HG02623 (cell line): ENCODE measurements at regions not wholly inside any gene's neighbourhood (a gene's known extent, or its start where the extent isn't known, plus 50 kb on each side); places are given as distances from the start of the nearest gene placed in this dataset.

Source experiments
- ATAC-seq: cut with Tn5 transposase; IDR thresholded peaks from one replicate; pipeline ENCODE4 v1.9.1; 2021; ENCODE audit warnings: moderate library complexity; ENCODE audit not compliant: unreplicated experiment

DNA sequence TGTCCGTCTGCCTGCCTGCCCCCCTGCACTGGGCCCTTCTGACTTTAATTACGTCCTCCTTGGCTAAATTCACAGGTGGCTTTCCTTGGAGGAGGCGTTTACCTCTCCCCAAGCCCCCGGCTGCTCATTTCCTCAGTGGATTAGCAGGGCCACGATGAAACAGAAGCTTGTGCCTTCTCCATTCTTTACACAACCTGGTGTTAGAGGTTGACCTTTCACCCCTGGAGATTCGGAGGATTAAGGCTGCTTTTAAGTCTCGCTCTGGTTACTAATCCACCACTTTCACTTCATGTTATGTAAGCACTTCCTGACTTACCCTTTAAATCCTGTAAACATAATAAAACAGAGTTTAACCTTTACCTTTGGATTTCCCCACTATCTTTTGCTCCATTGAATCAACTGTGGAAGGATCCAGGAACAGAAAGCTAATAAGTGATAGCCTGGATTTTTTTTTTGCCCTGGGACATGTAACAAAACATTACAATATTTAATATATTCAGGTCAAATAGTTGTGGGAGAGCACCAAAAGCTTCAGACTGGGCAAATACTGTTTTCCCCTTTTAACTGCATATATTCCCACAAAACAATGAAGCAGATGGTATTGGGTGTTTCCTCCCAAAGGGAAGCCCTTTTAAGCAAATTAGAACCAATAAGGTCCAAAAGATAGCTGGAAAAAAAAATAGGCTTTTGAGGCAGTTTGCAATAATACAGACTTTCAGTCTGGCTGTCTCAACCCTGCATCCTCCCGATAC lies 370.2 kb downstream of the EN1 start:
- no peak for ATAC-seq

DNA sequence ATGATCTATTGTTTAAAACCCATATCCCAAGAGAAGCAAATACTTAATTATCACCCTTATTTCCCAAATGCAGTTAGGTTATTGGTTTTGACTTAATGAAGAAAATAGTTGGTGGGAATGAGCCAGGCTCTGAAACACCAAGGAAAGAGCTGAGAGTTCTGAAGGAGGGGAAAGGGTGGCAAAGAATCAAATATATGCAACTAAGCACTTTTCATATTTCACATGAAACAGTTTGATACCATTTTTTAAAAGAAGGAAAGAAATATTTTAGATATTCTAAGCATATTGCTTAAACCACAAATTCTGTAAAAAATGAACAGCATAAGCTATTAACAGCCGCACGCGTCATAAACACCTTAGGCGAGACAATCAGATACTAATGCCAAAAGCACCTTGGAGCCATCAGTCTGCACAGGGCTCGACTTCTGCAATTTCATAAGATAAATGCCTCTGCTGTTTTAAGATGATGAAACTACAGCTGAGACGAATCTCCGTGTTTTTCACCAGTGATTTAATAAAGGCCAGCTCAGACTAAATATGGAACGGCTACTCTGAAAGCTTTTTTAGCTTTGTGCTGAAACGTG lies 371.7 kb downstream of the EN1 start:
- no peak for ATAC-seq

DNA sequence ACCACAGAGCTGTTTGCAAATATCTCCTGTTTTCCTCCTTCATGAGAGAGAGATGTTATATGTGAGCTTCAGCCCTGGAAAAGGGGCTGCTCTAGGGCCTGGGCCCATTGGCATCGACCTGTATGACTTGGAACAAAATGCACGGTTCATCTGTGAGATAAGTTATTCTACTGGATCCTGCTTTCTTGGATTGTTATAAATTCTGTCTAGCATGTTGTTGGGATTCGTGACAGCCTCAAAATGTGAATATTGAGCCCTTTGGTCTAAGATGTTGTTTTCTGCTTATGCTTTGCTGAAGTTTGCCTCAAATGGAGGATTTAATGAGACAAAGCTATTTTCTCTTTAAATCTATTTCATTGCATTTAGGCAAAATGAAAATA lies 372.9 kb downstream of the EN1 start:
- ATAC-seq = no peak

DNA sequence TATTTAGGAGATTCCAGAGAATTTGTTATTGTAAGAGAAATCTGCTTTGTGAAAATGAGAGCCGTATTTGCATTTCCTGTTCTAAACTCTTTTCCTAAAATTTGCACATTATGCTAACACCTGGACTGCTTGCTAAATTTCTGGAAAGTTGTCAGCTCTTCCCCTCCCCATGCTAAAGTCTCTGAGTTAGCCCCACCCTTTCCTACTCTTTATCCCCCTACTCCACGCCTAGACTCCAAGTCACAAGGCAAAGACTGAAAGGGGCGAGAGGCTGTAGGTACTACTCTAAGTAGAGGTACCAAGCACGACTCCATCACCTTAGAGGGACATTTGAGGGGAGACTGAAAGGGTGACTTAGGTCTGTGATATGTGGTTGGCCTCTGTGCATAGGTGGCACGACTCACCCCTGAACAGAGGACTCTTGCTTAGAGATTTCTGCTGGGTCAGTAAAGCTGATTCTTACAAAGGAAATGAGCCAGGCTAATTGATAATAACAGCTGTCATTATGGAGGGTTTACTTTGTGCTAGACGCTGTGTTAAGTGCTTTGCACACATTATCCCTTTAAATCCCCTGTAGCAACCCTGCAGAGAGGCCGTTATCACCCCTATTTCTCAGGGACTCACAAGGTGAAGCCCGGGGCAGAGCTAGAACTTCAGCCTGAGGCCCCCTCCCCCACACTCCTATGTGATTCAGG lies 373.5 kb downstream of the EN1 start:
- no peak for ATAC-seq

DNA sequence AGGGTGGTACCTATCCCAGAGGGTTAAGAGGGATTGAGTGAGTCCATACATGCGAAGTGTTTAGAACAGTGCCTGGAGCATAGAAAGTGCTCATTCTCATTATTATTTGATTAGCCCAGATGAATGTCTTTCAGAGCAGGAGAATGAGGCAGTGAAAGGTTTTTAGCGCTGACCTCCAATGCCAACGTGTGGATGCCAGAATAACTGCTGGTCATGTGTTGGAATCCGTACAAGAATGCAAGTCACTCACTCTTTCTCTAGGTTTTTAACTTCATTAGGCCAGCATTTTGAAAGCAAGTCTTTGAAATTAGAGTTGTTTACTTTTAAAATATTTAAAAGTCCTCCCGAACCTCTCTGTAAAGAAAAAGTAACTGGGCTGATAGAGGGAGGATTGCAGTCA lies 374.2 kb downstream of the EN1 start:
- ATAC-seq = no peak

DNA sequence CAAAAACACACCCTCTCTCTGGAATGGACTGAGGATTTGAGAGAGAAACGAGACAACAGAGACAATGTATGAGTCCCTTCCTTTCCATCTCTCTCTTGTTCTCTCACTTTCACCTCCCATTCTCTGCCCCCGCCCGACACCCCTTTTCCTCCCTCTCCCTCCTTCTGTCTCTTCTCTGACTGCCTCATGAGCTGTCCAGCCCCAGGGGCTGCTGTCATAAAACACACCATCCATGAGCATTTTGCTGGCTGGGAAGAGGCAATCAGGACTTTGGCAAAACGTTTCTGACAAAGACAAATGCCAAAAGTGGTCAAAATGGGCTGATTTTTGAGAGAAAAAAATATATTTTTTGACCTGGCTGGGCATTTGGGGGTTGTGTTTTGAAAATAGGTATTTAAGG lies 377.2 kb downstream of the EN1 start:
- ATAC-seq = no peak

DNA sequence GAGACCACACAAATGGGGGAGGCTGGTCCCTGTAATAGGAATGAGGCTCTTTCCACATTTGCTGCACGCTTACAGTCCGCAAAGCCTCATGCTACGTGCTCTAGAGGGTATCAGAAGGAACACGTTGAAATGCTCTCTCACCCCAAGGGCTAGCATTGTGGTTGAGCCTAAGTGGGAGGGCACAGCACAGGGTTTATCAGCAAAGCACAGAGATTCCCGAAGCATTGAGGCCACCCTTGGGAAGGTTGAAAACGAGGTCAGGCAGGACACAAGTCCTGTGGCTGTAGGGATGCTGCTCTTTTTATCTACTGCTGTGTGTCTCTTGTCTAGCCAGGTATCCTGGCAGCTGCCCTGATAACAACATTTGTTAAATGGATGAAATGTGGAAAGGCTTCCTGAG lies 378.3 kb downstream of the EN1 start:
- no peak for ATAC-seq

DNA sequence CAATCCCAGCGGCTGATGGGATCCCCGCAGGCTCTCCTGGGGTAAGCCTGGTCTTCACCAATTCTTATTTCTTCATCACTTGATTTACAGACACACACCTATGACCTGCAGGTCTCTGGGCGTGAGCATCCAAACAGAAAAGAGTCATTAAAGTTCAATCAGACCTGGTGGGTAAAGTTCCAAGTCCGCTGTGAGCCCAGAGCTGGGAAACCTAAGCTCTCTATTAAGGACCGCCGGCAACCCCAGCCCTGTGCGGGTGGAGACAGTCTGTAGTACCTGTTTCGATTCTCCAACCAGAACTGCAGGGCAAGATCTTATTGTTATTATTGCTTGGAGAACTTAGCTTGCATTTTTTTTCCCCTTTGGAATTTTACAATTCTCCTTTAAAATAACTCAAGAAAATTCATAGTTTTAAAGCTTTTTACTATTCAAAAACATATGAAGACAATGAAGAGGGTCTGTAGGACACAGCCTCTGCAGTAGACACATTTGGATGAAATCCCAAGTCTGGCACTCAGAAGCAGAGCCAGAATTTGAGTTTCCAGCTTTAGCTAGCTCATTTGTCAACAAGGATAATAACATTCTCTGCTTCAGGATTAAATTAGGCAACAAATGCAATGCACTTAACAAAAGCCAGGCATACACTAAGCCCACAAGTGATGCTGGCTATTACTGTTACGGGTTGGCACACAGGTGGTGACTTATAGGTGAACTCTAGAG lies 376.4 kb downstream of the INSIG2 start:
- no peak for ATAC-seq

DNA sequence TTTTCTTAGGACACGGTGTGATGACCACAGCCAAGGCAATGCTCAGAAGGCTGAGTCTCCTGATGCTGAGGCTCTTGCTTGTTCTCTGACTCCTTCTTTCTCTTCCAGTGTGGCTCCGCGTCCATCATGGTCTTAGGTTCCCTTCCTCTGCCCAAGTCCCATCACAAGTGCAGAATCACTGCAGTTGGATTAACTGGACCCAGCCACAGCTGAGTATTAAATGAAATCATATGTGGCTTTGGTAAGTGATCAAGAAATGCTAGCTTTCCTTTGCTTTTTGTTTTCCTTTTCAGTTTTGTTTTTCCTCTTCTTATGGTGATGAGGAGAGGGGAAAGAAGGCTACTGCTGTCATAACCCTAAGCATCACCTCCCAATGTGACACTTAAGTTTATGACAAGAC lies 375.8 kb downstream of the INSIG2 start:
- no peak for ATAC-seq

DNA sequence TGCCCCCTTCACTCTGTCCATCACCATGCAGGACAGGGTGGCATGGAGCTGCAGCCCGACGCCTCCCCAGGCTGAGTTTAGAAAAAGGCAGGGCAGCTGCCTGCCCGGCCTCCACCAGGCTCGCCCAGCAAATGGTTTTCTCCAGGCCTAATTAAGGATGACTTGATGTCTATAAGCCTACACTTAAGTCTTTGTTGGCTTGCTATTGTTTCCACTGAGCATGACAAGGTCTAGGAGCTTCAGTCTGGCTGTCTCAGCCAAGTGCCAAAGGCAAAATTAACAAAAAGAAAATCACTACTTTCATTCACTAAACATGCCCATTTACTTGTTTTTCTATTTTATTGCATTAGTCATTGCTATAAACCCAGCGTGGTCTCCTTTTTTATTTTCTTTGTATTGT lies 372.2 kb downstream of the INSIG2 start:
- no peak for ATAC-seq

DNA sequence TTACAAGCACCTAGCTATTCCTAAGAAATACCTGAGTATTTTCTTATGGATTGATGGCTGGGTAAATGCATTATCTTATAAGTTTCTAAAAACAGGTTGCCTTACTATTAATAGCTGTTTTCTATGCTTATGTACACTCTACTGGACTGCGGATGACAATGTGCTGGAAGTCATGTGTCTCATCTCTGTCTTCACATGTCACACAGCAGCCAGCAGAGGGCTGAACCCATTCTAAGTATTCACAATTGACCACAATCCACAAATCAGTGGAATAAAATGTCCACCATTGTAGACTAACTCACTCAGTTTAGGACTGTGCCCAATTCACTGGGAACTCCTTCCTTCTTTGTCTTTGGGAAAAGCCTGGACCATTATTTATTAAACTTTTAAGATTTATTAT lies 371.2 kb downstream of the INSIG2 start:
- no peak for ATAC-seq

DNA sequence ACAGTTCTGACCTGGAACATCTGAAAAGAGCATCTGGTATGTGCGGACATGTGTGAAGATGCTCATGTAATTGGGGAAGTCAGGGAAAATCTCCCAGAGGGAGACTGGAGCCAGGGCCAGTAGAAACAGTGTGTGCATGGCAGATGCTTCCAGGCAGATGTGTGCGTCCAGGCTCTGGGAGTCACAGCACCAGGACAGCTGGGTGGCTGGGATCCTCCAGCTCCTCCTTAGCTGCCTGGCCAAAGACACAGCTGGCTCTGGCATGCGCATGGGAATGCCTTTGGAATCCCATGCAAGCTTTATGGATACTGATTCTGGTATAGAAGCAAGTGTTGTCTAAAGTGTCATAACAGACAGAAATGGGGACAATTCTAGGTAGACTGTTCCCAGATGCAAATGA lies 369.7 kb downstream of the INSIG2 start:
- ATAC-seq = no peak

DNA sequence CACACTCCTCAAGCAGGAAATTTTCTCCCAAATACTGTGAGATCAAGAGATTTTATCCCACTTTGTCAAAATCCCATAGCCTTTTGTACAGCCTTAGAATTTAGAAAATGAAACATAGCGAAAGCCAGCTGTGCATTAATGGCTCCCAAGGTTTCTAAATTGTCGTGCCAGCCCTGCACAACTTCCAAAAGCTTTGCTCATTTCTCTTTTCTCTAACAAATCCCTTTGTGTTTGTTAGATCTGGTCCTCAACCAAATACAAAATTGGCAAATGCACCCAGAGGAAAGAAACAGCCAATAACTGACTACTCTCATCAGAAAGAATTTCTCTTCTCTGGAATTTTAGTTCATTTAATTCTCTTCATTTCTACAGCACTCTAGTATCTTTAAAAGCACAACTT lies 361.1 kb downstream of the INSIG2 start:
- ATAC-seq = no peak

DNA sequence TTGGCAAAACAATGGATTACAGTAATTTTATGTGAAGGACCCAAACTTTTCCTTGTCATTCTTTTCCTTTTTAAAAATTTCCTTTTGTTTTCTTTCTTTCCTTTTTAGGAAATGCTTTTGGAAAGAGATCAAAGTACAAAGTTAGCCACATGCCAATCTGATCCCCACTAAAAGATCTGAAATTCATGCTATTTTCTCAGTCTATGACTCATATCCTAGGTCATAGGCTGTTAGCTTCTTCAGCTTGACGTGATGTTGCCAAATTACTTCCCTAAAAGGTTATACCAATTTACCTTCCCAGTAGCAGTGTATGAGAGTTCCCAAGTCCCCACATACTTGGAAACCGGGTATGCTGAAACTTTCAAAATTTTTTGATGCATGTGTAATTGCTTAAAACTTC lies 355.3 kb downstream of the INSIG2 start:
- no peak for ATAC-seq

DNA sequence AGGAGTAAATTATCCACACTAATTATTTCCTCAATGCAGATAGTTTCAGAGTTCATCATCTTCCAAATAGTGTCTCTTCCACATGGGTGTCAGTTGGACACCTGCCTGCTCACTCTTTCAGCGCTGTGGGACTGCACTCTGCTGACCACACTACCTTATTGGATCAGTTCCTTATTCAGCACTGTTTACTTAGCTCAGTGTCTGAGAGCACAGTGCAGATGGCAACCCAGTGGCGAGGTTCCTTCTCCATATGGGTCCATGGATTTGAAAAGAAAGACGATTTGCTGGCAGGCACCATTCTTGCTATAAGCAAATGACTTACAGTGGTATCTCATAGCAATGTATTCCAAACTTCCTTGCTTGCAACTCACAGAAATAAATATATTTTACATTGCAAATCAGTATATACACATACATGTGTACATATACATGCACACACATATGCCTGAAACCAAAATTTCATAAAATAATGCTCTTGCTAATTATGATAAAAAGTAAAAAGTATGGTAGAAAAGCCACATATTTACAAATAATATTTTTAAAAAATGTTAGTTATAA lies 354.8 kb downstream of the INSIG2 start:
- ATAC-seq = no peak

DNA sequence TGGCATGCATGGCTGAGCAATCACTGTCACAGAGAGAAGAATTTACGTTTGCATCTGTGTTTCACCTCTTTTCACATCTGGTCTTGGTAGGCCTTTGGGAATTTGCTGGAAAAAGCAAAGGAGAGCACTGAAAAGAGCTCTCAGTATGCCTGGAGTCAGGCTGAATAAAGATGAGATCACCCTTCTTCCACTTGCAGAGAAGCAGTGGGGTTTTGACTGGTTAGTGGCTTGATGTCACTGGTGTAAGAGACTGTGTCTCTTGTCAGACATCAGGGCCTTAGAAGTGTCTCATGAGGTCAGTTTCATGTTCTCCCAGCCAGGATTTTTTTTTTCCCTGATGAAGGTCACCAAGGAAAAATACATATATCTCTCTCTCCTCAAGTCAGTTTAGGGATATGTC lies 353.8 kb downstream of the INSIG2 start:
- ATAC-seq = no peak

DNA sequence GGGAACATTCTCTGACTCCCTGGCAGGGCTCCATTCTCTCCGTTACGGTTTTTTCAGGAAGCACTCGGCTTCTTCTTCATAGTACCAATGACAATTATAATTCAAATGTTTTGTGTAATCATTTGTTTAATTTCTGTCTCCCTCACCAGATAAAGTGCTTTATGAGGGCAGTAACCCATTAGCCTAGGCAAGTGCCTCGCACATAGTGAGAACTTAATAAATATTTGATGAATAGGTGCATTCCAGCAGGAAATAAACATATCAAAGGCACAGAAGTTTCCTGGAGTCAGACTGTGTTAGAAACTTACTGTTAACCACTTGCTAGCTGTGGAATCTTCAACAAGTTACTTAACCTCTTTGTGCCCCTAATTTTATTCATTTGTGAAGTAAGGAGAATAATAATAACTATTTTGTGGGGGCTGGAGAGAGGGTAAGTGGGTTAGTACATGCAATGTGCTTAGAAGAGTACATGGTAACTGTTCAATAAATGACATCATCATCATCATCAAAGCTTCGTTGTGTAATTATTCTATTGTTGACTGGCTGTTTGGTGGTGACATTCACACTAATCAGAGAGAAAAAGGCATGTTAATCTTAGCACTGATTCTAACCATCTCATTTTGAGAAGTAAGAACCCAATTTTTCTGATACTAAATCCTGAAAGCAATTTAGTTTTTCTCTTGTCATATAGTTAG lies 352.3 kb downstream of the INSIG2 start:
- ATAC-seq = no peak

DNA sequence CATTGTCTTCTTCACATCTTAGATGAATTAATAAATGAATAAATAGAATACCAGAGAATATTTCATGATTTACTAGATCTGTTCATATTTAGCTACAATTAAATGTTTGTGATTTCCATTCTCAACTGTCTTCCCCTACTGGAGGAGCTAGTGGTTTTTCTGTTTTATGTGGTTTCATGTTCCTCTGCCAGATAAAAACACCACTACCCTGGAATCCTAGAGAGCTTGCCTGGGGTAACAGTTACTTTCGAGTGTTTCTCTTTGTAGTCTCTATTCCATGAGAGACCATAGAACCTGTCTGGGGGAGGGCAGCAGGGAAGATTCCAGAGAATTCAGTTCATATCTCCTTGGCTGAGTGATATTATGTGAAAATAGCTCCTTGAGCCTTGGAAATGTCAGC lies 349.2 kb downstream of the INSIG2 start:
- no peak for ATAC-seq

DNA sequence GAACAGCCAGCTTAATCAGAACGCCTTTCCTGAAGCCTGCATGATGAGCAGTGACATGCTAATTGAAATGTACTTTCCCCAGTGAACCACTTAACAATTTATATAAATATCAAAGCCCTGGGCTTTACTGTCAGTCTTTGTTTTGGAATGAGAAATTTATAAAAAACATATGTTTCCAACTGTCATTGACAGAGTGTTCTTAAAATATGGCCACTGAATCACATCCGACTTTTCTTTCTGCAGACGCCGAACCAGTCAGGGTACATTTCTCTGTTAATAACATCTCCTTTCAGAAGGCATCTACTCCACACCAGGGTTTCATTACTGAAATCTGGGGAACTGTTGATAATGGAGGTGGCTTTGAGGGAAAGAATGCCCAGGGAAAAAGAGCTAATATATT lies 343.7 kb downstream of the INSIG2 start:
- no peak for ATAC-seq

DNA sequence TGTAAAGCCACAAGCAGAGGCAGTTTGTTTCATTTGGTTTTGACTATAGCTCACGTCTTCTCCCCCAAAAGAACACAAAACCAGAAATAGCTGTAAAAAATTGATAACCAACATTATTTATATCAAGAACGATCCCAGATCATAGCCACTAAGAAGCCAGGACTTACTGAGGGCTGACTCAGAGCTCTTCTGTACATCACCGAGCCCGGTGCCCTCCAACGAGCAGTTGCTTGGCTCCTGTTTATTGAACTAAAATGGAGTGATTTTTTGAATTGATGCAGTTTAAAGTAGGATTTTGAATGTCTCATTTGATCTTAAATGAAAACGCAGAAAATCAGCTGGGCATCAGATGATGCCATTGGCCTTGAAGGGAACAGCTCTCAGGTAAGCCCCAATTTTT lies 343.3 kb downstream of the INSIG2 start:
- no peak for ATAC-seq

DNA sequence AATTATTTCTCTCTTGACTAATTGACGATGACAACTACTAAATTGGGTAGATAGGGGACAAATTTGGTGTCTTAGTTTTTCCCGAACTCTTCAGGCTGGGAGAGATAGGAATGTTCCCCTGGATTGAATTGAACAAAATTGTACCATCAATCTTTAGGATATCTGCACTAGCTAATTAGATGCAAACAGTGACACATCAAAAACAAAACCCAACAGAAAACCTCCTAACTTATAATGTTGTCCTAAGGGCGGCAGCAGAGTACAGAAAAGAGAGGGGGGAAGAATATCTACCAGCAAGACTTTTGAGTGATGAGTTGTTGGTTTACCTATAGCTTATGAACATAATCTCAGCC lies 342.9 kb downstream of the INSIG2 start:
- no peak for ATAC-seq
